DMS153 treated with DMSO at 0.1 percent for 48 hours (cell line): ENCODE measurements at regions not wholly inside any gene's neighbourhood (a gene's known extent, or its start where the extent isn't known, plus 50 kb on each side); places are given as distances from the start of the nearest gene placed in this dataset.

ENCODE experiments used
- DNase-seq: peaks from one replicate; lab custom pipeline; 2025; ENCODE audit not compliant: unreplicated experiment; lab: John Stamatoyannopoulos, UW

DNA sequence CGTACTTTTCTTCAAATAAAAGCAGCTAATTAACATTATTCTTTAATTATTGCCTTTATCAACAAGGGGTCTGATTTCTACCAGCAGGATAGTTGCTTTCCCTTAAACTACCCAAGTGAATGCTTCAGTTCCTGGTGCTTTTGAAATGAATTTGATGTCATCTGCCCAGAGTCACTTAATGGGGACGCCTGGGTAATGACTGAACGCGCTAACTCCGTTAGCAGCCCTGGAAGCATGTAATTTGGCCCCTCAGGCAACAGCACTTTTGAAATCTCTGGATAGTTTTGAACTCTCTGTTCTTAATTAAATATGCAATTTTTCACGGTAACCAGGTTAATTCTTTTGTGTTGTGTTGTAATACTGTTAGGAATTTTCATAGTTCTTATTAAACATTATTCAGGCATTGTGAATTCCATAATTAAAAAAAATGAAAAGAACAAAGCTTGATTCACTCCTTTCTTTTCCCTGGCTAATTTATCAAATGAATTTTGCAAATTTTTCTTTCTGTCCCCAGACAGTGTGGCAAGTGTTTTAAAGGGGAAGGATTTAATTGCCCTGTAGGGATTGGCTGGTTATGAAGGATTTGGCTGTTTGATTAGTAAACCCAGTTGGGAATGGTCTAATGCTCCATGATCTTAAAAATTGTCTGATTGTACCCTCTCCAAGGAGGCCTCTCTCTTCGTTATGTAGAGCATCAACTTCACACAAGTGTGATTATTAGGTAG lies 137.5 kb upstream of the MYL2 start:
- DNase-seq, result no peak

DNA sequence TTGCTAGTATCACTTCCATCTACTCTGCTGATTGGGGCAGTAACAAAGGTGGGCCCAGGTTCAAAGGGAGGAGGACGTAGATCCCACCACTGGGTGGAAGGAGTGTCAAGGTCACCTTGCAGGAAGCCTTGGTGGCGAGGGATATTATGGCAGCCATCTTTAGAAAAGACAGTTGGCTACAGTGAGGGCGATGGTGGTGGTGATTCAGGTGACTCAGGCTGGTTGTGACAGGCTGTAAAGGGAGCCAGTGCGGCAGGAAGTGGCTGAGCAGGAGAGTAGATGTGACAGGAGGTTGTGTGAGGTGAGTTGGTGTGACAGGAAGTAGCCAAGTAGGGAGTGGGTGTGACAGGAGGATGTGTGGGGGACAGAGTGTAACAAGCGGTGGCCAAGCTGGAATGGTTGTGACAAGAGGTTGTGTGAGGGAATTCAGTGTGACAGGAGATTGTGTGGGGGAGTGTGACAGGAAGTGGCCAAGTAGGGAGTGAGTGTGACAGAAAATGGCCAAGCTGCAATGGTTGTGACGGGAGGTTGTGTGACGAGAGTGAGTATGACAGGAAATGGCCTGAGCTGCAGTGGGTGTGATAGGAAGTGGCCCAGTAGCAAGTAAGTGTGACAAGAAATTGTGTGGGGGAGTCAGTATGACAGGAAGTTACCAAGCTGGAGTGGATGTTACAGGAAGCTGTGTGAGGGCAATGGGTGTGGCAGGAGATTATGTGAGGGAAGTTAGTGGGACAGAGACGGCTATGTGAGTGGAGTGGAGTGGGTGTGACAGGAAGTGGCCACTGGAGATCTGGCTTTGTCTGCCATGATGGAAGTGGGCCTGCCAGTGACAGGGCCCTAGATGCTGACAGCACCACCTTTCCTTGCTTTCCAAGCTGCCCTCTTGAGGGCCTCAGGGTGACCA lies 136.5 kb upstream of the MYL2 start:
- DNase-seq, result no peak

DNA sequence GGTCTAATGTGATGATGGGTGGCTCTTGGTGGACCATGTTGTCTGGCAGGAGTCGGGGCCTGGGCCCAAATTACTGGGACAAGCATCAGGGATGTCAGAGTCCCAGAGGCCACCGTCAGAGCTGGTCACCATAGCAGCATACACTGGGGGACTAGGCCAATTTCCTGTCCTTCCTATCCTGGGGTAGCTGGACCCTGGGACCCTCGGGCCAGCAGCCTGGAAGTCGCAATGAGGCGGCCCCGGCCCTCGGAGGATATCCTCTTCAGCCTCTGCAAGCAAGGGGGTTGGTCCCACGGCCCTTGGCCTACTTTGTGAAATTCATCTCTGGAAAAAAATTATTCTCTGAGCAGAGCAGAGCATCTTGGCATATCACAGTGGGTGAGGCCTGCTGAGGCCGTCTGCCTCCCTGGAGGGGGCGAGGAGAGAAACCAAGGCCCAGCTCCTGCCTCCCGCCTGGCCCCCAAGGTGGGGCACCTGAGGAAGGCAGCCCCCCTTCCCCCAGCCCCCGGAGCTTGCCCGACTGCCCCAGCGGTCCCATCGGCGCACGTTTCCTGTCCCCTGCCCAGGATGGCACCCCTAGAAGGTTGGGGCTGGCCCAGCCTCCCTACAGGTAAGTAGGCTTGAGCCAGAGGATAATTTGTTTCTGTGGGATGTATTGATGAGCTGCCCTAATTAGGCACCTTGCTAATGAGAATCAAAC lies 135.0 kb upstream of the MYL2 start:
- DNase-seq, result no peak

DNA sequence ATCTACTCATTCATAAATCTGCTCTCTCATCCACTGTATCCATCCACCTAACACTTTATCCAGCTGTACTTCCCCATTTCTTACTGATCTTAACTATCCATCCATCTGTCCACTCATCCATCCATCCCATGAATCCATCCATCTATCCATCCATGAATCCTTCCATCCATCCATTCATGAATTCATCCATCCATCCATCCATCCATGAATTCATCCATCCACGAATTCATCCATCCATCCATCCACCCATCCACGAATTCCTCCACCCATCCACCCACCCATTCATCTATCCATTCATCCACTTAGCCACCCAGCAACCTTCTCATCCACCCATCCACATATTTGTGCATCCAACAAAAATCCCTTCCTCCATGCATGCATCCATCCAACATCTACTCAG lies 128.6 kb upstream of the MYL2 start:
- DNase-seq, result no peak

DNA sequence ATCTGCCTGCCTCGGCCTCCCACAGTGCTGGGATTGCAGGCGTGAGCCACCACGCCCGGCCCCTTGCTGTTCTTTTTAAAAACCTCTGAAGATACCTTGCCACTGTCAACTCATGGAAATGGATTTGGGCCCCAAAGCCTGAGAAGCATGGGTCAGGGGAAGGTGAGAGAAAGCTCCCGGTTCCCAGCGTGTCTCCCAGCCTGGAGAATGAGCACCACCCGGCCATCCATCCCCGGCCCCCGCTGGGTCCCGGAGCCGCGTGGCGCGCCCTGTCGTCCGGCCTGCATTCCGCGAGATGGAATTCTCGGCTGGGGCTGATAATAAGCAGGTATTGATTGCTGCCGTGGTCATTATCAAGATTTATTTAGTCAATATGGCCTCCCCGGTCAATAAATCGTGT lies 126.5 kb upstream of the MYL2 start:
- no peak for DNase-seq

DNA sequence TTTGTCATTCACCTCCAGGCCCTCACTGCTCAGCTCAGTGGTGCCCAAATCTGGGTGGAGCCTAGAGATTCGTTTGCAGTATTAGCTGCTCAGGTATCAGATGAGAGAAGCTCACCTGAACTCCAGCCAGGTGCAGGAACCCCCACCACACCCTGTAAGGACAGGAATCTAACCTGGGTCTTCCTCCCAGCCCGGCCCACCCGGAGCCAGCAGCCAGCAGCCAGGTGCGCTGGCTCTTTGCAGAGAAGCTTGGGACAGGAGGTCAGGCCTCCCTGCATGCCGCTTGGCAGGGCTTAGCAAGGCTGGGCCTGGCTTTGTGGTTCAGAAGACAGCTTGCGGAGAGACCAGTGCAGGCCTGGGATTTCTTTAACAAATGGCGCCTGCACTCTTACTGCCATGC lies 125.6 kb upstream of the MYL2 start:
- no peak for DNase-seq

DNA sequence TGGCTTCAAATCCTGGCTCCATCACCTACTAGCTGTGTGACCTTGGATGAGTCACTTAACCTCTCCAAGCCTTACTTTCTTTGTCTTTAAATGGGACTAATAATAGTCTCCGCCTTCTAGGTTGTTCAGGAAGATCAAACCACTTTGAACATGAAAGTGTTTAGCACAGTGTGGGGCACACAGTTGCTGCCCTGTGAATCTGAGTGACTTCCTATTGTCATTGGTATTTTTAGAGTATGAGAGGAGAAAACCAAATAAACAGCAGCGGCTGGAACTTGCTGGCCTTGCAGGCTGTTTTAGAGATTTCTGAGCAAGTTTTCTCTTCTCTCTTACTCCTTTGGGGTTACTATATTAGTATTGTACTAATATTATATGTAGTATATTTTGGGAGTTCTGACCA lies 120.7 kb upstream of the MYL2 start:
- no peak for DNase-seq

DNA sequence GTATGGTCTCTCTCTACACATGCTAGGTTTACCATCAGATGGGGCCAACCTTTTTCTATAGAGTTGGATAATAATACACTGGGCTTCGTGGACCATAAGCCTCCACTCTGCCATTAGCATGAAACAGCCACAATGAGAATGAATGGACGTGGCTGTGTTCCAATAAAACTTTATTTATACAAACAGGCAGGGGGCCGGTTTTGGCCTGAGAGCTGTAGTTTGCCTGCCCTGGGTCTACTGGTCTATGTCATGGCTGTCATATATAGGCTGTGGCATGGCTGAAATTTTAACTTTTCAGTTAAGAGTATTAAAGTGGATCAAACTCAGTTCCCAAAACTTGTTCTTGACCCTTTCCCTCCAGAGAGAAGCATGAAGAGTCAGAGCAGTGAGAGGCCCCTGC lies 120.3 kb upstream of the MYL2 start:
- no peak for DNase-seq

DNA sequence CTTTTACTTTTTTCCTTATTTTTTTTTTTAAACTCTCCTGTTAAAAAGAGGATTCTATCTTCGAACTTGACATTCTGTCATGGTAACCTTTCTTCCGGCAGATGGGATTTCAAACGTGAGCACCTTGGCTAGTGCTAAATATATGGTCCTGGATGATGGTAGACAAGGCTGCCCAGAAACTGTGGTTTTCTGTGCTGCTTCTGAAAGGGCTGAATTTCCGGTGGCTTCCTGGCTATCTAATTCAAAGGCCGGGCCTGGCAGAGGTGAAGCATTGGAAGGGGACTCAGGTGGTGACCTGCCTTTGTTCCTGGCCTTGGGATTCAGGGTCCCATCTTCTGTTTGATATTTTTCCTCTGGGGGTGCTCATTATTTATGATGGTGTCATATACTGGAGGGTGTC lies 118.6 kb upstream of the MYL2 start:
- no peak for DNase-seq

DNA sequence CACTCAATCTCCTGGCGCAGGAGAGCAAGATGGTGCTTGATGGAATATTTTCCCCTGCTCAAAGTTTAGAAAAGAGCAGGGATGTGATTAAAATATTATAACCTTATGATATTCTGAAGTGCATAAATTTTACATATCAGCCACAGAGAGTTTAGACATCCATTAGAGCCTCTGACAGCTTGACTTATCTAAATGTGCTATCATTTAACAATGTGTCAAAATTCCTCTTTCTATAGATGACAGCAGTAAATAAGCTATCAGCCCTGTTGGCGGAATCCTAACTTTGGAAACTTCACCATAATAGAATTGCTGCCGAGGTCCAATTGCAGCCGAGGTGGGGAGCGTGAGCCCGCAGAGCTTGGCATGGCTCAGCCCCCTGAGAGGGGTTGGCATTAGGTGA lies 117.7 kb upstream of the MYL2 start:
- DNase-seq, result no peak

DNA sequence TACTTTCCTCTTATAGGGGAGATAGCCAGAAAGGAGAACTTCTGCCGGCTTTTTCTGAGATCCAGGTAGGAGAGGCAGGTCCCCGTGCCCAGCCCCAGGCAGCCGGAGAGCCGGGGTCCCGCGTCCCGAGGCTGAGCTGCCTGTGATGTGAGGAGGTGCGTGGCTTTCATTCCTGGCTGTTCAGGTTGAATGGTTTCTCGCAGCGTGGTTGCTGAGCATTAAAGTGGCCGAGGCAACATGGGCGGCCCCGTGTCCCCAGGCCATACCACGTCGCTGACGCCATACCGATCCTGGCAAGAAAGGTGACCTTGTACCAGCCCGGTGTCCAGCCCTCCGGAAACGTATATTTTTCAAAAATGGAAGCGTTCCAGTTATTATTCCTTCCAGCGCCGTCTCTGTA lies 116.7 kb upstream of the MYL2 start:
- DNase-seq, result no peak

DNA sequence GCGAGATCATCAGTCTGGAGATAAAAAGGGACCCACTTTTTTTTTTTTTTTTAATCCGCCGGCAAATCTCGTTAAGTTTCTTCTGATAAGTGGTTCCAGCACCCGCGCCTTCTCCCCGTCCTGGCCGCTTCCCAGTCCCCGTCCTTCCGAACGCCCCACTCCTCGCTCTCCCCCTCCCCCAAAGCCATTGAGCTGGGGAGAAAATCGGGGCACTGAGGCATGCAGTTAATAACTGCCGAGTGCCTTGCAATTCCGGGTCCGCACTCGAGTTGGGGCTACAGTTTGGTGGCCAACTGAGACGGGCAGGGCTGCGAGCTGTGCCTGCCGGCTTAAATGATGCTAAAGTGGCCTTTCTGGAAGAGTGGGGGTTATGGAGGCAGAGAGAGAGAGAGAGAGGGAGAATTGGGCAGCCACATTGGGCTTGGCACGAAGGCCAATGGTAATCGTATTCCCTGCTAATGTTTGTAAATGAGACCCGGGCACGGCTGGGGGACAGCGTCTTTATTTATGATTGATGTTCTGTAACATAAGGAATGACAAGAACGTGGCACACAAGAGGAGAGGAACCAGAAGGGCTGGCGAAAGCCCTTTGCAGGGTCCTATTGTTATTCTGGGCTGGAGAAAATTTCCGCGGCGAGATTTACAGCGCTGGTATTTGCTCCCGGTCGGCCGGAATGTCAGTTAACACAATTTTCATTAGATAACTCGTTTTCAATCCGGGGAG lies 115.4 kb upstream of the MYL2 start:
- DNase-seq, result no peak

DNA sequence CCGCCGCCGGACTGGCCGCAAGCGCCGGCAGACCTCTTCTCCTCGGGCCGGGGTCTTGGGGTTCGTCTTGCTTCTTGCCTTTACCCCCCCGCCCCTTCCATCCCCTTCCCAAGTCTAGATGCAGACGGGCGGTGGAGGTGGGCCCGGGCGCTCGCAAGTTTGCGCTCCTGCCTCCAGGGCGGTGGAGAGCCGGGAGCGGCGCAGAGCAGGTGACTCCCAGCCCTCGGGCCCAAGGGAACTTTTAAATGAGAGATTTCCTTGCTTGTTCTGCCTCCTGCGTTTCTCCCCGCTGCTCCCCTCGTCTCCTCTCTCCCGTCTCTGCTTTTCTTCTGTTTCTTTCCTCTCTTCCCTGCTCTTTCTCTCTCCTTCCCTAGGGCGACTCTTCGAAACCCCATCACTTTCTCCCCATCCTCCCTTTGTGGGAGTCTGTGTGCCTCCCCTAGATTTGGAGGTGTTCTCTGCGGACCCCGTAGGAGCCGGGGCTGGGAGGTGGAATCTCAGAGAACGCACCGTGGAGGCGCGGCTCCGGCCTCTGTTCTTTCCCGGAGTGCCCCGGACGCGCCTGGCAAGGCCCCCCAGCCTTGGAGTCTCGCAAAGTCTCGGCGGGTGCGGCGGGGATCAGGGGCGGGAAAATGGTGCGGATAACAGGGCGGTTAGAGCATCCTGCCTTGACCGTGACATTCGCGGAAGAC lies 114.7 kb upstream of the MYL2 start:
- DNase-seq, result no peak

DNA sequence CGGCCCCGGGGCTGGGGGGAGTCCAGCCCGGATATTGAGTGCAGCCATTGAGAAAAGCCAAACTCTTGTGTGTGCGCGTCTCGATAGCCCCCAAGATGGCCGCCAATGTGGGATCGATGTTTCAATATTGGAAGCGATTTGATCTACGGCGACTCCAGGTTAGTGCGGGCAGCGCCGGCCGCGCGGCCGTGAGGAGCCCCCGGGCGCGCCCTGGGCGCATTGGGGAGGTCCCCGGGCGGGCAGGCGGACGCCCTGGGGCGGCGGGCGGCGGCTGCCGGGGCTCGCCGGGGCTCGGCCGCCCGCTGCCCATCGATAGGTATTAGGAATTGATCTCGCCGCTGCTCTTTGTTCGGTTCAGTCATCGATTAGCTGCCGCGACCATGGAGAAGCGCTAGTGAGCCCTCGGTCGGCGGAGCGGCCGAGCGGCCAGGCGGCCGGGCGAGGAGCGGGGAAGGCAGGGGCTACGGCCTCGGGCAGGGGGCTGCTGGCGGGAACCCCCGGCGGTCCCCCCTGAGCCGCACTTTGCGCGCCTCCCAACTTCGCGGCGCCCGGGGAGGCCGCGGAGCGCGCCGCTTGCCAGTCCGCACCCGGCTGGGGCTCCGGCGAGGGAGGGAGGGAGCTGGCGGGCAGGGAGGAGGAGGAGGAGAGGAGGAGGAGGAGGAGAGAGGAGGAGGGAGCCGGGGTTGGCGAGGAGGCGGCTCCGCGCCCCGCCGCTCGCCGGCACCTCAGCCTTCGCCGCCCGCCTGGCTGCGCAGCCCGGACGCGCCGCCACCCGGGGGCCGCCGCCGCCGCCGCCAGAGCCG lies 113.9 kb upstream of the MYL2 start, which contains the start of gene CUX2:
Gene CUX2 (plus strand): TSS at position 83 of the 803 bp plus-strand sequence.
- DNase-seq, result no peak

DNA sequence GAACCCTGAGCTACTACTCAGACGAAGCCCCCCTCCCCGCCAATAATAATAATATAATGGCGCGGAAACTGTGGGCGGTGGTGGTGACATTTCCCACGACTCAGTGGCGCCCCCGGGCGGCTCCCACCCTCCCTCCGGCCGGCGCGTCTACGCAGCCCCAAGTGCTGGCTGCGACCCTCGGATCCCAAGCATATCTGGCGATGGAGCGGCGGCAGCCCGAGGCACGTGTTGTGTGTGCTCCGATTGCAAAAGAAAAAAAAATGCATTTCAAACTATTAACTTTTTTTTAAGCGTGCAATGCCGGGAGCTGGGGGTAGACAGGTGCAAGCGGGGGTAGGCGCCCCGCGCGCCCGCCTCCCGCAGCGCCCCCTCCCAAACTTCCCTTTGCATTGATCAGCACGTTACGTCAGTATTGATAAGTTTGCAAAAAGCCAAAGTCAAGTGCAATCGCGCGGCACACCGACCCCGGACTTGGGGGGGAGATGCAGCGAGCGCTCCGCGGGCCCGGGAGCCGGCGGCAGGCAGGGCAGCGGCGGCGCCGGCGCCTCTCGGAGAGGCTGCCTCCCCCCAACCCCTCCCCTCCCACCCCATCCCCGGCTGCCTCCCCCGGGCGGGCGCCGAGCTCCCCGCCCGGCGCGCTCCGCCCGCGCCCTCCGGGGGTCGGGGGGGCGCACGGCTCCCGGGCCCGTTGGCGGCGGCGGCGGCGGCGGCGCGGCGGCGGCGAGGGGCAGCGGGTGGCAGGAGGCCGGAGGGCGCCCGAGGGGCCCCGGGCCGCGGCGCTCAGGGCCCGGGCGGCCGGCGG lies 113.1 kb upstream of the MYL2 start:
- DNase-seq, result no peak

DNA sequence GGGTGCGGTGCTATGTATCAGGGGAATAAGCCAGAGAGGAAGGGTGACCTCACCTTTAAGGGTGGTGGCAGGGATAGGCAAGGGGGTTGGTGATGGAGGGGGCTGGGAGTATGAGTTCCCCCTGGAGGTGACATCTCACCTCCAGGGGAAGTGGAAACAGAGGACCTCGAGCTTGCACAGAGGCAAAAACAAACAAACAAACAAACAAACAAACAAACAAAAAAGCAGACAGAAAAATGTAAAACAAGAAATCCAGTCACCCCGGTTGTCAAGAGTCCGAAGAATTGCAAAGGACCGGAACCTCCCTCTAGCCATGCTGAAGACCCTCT lies 112.2 kb upstream of the MYL2 start:
- no peak for DNase-seq

DNA sequence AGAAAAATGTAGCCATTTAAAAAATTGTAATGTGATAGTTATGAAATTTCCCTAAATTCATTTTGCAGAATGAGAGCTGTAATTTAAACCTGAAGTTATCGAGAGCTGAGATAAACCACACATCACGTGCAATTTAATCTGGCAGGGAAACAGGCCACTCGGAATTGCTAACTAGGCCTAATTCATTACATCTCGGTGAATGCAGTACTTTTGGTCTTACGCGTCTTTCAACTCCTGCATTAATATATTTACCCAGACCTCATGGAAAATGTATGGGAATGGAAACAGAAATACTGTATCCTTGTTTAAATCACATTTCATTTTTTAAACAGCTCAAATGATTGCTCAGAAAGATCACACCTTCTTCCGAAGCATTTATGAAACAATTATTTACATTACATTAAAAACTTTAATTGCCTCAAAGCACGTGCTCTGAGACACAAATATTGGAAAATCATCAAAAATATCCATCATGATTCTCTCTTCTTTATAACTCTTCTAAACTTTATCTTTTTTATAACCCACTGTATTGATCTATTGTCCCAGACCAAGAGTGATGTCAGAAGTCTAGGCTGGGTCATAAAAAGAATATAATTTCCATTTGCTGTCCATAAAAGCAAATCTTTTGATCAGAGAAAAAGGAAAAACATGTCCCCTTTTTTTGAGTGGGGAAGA lies 111.7 kb upstream of the MYL2 start:
- DNase-seq, result no peak

DNA sequence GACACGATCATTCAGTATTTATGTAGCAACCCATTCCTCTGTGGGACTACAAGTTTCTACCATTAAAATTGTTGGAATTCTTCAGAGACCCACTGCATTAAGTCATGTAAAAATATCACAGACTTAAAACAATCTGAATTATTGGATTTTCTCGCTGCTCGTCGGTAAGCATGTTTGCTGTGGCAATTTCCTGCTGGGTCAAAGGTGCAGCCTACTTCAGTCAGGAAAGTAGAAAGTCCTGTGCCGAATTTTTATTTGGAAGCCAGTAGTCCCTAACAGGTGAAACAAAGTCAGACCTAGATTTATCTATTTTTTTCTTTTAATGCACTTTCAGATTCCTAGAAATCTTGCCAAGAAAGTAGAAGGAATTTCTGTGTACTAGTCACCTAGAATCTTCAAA lies 110.4 kb upstream of the MYL2 start:
- no peak for DNase-seq

DNA sequence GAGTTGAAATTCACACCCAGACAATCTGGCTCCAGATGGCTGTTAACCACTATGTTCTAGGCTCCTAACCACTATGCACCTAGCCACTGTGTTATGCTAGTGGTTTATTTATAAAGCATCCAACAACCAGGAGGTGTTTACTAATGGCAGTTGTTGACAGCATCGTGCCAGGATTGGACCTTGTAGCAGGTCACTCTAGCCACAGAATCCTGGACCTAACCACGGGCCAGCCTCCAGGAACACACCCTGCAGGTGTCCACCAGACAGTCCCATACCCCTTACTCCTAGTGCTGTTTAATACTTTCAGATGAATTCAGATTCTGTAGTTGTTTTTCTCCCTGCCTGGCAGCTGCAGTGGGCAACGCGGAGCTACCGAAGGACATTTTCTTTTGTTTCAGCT lies 109.4 kb upstream of the MYL2 start:
- no peak for DNase-seq
